ENCODE measurements at regions not wholly inside any gene's neighbourhood (a gene's known extent, or its start where the extent isn't known, plus 50 kb on each side); places are given as distances from the start of the nearest gene placed in this dataset.

DNA sequence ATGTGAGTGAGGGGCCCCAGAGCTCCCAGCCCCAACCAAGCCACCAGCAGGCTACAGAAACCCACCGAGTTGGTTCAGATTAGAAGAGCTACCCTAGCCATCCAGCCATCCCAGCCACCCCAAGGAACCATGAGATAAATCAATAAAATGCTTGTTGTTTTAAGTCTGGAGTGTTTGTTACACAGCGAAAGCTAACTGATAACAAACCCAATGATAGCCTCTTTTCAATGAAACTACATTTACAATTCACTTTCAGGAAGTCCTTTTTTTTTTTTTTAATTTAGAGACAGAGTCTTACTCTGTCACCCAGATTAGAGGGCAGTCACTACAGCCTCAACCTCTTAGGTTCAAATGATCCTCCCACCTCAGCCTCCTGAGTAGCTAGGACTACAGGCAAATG, 215.0 kb upstream of the ZFHX3 start:
- dilution Hi-C loops (cut with HindIII; ENCODE audit: low sequenced_read_pairs, unreplicated experiment) (no loop called here), intact Hi-C loops (cut with micrococcal nuclease) (no loop called here), in situ Hi-C loops (cut with MboI; ENCODE audit: low sequenced_read_pairs) (no loop called here)
- Histone ChIP-seq H3K9me3 (ENCODE audit: control insufficient read depth, insufficient read depth, low read length) (no peaks in the 10 kb centered on the region; the same call in 1 of the 2 replicates), H3K4me1 (ENCODE audit: control insufficient read depth, insufficient read depth, low read length) (no peaks in the 10 kb centered on the region), H3K4me2 (ENCODE audit: low read depth, low read length) (no peak overlapping the region), H3K23ac (ENCODE audit: low read depth, low read length) (no peak overlapping the region), H3K79me1 (ENCODE audit: low read depth in 1 of 2, low read length in 2 of 2) (no peaks in the 10 kb centered on the region), H4K91ac (ENCODE audit: insufficient read depth, low read depth, low read length) (no peak overlapping the region), H3K9me1 (ENCODE audit: insufficient read depth, low read length) (no peaks in the 10 kb centered on the region), H4K5ac (ENCODE audit: low read depth, low read length) (no peak overlapping the region), H3K9ac (ENCODE audit: low read depth, low read length) (no peak overlapping the region), H3K4ac (ENCODE audit: low read depth, low read length) (no peak overlapping the region), H3K4me3 (ENCODE audit: insufficient read depth, low read depth, low read length) (no peak overlapping the region), H2BK120ac (ENCODE audit: low read depth, low read length) (no peak overlapping the region), H3K56ac (ENCODE audit: extremely low read depth, insufficient read depth, low read length) (no peak overlapping the region), H2BK5ac (ENCODE audit: low read depth, low read length, poor library complexity, severe bottlenecking) (no peak overlapping the region), H2BK15ac (ENCODE audit: low read depth, low read length) (no peak overlapping the region), H4K20me1 (ENCODE audit: insufficient read depth, low read length) (no peaks in the 10 kb centered on the region), H3K36me3 (ENCODE audit: control insufficient read depth, insufficient read depth, low read length) (no peaks in the 10 kb centered on the region), H2AK9ac (replicated peaks; ENCODE audit: low read depth, low read length, poor library complexity) (no peak overlapping the region), H3K27ac (ENCODE audit: insufficient read depth, low read length) (no peak overlapping the region), H3K27me3 (ENCODE audit: control insufficient read depth, insufficient read depth, low read length) (peaks cover 3% of the 10 kb centered on the region; the same call in 1 of the 2 replicates), H4K8ac (ENCODE audit: low read depth in 2 of 2, low read length in 2 of 2) (no peak overlapping the region), H2AFZ (replicated peaks; ENCODE audit: low read length, poor library complexity) (no peak overlapping the region), H2BK20ac (ENCODE audit: low read depth, low read length) (no peak overlapping the region), H3K14ac (replicated peaks; ENCODE audit: low read depth, low read length) (no peak overlapping the region), H2AK5ac (ENCODE audit: low read depth, low read length) (no peak overlapping the region), H3K18ac (ENCODE audit: low read depth, low read length) (no peak overlapping the region)
- POLR2A ChIA-PET (ENCODE audit: unreplicated experiment) = no interaction called here
- no peak for ATAC-seq (ENCODE audit: low read depth)
- BruUV-seq (replicated peaks) = no TSS peak
- CTCF ChIA-PET = no interaction called here
- no peak for TF ChIP-seq MXI1 (IDR thresholded peaks at IDR 0.05; ENCODE audit: borderline replicate concordance, low read depth, low read length)
- TF ChIP-seq RFX5 (IDR thresholded peaks at IDR 0.05; ENCODE audit: low read depth, low read length) = no peak
- no CpG with 5 or more reads among the region's 2 CpGs for WGBS, 2 experiments (ENCODE audit: extremely low coverage in 2 of 2, insufficient read length in 1 of 2)
- DNase-seq = no peak
